Stimulated activated CD4-positive, alpha-beta T cell treated with anti-CD3 and anti-CD28 coated beads, Interleukin-15, amount 100 ng/mL, for 24 hours (primary cell): ENCODE measurements at regions not wholly inside any gene's neighbourhood (a gene's known extent, or its start where the extent isn't known, plus 50 kb on each side); places are given as distances from the start of the nearest gene placed in this dataset.
"Not testable (repeated sequence)": the region's sequence is repeated elsewhere in the genome, so short reads cannot be mapped to it uniquely, and the experiment has no call there.

Source experiments
- DNase-seq: peaks from one replicate; pipeline ENCODE4 v3.0.0-alpha.2; 2020

DNA sequence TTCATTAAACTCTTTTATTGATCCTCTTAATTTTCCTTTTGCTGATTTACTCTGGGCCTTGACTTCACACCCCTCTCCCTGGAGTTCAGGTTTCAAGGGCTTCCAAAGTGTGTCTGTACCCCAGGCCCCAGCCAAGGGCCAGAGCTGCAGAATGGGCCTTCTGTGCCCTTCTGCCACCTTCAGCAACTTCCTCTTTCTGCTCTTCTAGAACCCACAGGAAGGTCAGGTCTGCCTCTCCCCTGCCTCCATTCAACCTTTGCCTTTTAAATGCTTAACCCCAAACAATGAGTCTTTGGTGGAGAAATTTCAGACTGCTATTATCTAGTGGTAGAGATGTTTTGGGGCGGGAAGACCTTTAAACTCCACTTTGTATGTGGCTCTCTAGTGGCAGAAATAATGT, 63.1 kb downstream of the TSN start:
- DNase-seq = no peak

DNA sequence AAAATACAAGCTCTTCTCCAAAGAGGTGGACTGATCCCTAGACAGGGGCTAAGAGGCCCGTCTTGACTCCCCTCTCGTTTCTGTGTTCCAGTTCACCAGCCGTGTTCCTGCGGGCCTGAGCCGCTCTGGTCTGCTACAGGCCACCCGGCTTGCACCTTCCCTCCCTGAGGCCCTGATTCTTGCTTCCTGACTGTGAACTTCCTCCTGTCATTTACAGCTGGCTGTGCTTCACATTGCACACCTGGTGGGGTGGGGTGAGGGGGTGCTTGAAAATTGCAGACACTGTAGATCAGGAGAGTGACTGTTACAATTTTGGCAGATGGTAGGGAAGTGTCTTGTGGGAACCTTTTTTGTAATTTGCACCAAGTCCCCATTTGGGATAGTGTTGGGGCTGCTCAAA, 64.4 kb downstream of the TSN start:
- DNase-seq = no peak

DNA sequence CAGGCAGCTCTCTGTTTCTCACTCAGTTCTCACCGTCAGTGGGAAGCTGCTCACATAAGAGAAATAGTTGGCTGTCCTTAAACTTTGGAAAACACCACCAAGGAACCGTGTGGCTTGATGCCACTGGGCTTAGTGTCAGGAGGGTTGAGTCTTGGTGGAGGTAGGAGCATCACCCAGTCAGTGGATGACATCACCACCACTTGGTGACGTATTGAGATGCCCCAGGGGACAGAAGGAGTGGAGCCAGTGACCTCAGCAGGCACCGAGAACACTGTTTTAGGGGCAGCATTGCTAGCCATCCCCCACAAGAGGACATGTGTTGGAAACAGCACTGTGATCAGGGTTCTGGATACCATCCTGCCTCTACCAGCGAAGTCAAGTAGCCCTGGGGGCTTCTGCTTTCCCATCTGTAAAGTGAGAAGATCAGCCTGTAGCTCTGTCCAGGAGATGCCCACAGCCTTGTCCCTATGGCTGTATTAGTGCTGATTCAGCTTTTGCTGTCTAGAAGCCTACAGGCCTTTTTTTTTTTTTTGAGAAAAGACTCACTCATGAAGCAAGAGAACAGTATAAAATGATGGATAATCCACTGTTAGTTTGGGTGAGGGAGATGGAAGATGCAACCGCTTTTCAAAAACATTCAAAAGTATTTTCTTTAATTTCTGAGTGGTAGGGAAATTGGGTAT, 66.2 kb downstream of the TSN start:
- no peak for DNase-seq

DNA sequence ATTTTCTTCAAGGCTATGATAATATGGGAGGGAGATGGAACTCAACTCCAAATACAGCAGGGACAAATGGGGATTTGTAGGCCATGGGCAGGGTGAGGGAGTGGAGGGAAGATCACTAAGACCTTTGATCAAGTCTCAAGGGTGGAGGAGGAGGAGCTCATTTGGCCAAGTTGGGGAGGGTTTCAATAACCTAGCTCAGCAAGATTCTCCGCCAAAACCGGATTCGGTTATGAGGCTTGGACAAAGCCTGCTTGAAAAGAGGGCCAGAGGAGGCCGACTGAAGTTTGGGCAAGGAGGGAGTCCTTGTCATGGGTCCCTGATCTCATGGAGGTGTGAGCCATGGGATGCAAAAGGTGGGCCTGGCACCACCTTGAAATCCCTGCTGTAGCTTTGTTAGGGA, 68.8 kb downstream of the TSN start:
- no peak for DNase-seq

DNA sequence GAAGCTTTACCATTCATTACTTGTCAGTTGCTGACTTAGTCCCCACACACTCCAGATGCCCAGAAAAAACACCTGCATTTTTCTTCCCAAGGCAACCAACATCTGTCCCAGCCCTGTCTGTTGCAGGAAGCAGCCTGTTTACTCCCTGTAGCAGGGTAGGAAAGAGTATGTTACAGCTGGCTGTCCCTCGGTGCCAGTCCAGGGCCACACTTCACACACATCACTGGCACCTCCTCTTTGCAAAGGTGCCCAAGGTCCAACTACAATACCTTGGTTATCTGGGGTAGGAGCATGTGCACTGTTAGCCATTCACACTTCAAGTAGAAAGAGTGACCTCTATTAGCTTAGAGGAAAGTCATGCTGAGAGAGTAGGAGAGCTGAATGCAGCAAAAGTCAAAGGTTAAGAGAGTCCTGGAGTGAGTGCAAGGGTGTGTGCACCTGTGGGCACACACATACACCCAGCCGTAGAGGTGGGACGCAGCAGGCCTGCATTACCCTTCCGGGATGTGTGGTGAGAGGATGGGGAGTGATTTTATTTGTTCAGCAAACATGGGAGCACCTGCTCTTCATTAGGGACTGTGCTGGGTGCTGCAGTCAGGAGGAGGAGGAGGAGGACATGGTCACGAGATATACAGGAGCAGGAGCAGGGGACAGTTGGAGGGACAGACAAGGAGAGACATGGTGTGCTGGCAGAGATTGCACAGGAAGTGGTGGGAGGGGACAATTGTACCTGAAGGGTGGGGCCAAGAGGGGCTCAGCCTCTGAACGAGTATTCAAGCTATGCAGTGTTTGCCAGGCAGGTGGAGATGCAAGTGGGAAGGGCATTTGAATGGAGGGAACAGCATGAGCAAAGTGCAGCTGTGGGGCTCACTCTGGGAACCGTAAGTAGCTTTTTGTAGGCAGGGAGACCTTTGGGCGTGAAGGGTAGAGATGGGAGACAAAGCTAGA, 69.8 kb downstream of the TSN start:
- DNase-seq = no peak

DNA sequence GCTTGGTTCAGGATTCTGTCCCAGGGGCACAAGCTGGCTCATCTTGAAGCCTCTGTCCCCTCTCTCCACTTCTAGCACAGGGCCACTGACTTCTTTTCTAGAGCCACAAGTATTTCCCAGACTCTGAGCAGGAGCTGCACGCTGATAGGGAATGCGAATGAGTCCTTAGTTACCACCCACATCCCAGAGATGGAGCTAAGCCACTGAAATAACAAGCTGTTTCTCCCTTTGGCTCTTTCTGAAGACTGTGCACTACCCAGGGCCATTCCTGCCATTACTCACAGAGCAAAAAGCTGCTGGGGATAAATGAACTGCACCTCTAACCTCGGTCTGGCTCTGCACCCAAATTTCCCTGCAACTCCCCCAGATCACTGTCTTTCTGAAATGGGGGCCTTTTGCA, 70.6 kb downstream of the TSN start:
- no peak for DNase-seq

DNA sequence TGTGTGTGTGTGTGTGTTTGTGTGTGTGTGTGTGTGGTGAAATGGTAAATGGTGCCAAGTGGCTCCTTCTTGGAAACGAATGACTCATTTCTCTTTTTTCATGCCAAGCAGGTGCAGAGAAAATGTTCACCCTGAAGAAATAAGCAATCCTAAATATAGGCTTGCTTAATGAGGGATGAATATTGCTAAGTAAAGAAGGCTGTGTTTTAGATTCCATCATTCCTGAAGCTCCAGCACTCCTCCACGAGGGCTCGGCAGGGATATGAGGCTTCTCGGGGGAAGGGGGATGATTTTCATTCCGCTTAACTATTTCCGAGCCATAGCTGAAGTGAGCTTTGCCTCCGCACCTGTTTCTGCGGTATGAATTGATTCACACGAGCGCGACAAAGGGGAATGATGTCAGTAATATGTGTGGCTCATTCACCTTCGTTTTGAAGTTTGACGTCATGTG, 72.9 kb downstream of the TSN start:
- DNase-seq = no peak

- DNase-seq = no peak
Observed at GRCh38 chr2:121830809-121831208, 75.4 kb downstream of the TSN start.

- DNase-seq = no peak
Observed at GRCh38 chr2:121831841-121832240, 76.4 kb downstream of the TSN start.

GRCh38 chr2:121832412-121833357, 77.2 kb downstream of the TSN start:
- no peak for DNase-seq

- no peak for DNase-seq
Observed at GRCh38 chr2:121833358-121833723, 77.9 kb downstream of the TSN start.

GRCh38 chr2:121836611-121837010, 81.2 kb downstream of the TSN start:
- DNase-seq = no peak

GRCh38 chr2:121837591-121837990, 82.1 kb downstream of the TSN start:
- DNase-seq = no peak

- no peak for DNase-seq
Observed at GRCh38 chr2:121838551-121838950, 83.1 kb downstream of the TSN start.

GRCh38 chr2:121839584-121839983, 84.1 kb downstream of the TSN start:
- no peak for DNase-seq

DNA sequence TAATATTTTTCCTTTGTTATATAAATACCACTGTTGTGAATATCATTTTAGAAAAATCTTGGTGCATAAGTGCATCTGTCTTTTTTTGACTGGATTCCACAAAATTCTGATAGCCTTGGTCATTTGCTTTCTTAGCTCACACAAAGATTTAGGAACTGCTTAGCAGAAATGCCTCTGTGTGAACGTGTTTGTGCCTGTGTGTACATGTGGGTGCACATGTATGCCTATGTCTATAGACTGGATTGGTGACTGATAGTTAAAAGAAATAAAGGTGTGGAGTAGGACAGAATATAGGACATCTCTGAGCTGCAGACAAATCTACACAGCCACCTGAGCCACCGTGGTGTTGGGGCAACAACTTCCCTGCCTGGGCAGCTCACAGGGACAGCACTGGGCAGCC, 93.8 kb downstream of the TSN start:
- no peak for DNase-seq

GRCh38 chr2:121853149-121853548, 97.7 kb downstream of the TSN start:
- DNase-seq = not testable (repeated sequence)

DNA sequence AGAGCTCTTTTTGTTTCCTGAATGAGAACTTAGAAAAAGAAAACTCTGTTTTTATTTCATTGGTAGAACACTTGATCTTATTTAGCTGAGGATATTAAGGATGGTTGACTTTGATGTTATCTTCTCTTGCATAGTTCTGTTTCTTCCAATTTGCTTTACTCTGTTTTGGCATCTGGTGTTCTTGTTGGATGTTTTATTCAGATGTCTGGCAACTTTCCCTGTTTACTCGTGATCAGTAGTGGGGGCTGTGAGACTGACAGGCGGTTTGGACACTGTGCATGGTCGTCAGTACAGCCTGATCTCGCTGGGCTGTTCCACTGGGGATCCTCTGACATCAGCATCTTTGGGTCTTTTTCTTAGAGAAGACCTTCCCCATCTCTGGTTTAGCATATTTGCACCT, 100.1 kb downstream of the TSN start:
- no peak for DNase-seq

DNA sequence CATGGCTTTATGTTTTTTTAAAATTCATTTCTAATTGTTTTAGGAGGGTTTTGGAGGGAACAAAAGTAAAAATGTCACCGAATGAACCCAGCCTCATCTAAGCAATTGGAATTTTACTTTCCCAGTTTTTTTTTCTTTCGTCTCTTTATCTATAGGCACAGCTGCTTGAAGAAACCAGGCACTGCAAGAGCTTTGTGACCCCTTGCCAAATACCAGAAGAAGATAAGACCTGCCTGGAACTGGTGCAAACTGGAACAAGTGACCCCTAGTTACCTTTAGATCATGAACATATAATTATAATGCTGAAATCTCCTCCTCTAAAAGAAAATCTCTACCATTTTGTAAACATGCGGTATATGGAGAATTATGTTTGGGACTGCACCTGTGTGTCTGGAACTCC, 100.9 kb downstream of the TSN start:
- no peak for DNase-seq

DNA sequence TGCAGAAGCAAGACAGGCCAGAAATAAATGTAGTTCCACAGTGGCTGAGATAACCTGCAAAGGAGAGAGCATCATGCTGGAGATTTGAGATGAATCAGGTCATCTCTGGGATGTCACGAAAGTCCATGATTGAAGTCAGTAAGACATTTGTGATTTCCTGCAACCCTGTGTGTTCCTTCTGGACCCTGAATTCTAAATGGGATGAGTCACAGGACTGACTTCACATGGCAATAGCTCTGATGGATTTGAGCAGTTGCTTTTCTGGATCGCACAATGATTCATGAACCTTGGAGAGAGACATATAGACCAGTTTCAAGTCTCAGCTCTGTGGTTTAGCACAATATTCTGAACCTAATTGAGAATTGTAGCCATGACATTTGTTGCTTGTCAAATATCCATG, 102.9 kb downstream of the TSN start:
- DNase-seq = no peak

DNA sequence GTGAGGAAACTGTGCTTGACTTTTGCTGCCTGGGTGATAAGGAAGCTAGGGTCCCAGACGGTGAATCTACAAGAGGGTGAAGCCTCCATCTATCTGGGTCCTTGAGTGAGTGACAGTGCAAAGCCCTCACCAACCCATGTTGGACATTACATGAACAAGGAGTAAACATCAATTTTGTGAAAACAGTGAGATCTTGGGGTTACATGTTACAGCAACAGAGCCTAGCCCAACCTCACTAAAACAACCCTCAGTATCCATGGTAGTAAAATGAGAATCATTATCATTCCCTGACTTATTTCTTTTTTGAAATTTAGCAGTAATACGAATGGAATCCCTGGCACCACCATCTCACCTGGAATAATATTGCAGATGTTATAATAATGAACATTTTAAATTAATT, 103.4 kb downstream of the TSN start:
- DNase-seq = no peak

- no peak for DNase-seq
Observed at GRCh38 chr2:121860033-121860757, 104.7 kb downstream of the TSN start.
